Liver (tissue), 8 donors: ENCODE measurements at regions not wholly inside any gene's neighbourhood (a gene's known extent, or its start where the extent isn't known, plus 50 kb on each side); places are given as distances from the start of the nearest gene placed in this dataset.
"Not testable (repeated sequence)": the region's sequence is repeated elsewhere in the genome, so short reads cannot be mapped to it uniquely, and the experiment has no call there.

Experiments used
- DNase-seq: peaks from one replicate; pipeline ENCODE4 v3.0.0-alpha.2; 2017; ENCODE audit warnings: low spot score
- H3K27ac ChIP-seq, 2 donors: one replicate each; pipeline ENCODE4 v1.7.0; 2013; ENCODE audit warnings: inconsistent platforms in 2 of 2, low read length in 2 of 2, control low read depth in 1 of 2, low read depth in 1 of 2, mild to moderate bottlenecking in 1 of 2
- H3K27me3 ChIP-seq, 4 donors: one replicate each; pipeline versions ENCODE4 v1.6.1 to v1.7.0; 2013; ENCODE audit warnings: low read length in 3 of 4, inconsistent platforms in 1 of 4, mild to moderate bottlenecking in 1 of 4, moderate library complexity in 1 of 4; ENCODE audit not compliant: control insufficient read depth in 4 of 4, insufficient read depth in 4 of 4
- H3K36me3 ChIP-seq, 4 donors: one replicate each; pipeline versions ENCODE4 v1.6.1 to v1.7.0; 2013; ENCODE audit warnings: low read length in 3 of 4, mild to moderate bottlenecking in 3 of 4, low read depth in 1 of 4, moderate library complexity in 1 of 4; ENCODE audit not compliant: control insufficient read depth in 4 of 4, insufficient read depth in 3 of 4
- H3K4me1 ChIP-seq, 4 donors: one replicate each; pipeline versions ENCODE4 v1.6.1 to v1.7.0; 2013; ENCODE audit warnings: low read length in 3 of 4, mild to moderate bottlenecking in 3 of 4, moderate library complexity in 1 of 4; ENCODE audit not compliant: control insufficient read depth in 4 of 4, insufficient read depth in 4 of 4
- H3K4me3 ChIP-seq, 3 donors: one replicate each; pipeline versions ENCODE4 v1.6.1 to v1.7.0; 2013; ENCODE audit warnings: low read length in 3 of 3, control low read depth in 1 of 3, low read depth in 1 of 3, mild to moderate bottlenecking in 1 of 3
- H3K9ac ChIP-seq, 2 donors: one replicate each; pipeline ENCODE4 v1.7.0; 2013; ENCODE audit warnings: low read length in 2 of 2, mild to moderate bottlenecking in 2 of 2, moderate library complexity in 2 of 2, control low read depth in 1 of 2, low read depth in 1 of 2
- H3K9me3 ChIP-seq, 4 donors: one replicate each; pipeline versions ENCODE4 v1.6.1 to v1.7.0; 2013; ENCODE audit warnings: low read length in 3 of 4; ENCODE audit not compliant: control insufficient read depth in 4 of 4
- CTCF ChIP-seq: fragments of 150-350 bp; IDR thresholded peaks from 2 replicates; pipeline ENCODE4 v1.5.1; 2017; ENCODE audit warnings: improper control_type of control experiment, low read depth, low read length; ENCODE audit not compliant: missing input control
- EGR1 ChIP-seq, 2 donors: IDR thresholded peaks; 2 replicates each; pipeline ENCODE4 v1.6.1; 2016 to 2018; ENCODE audit warnings: antibody characterized with exemption in 2 of 2, low read depth in 2 of 2
- FOXA1 ChIP-seq: IDR thresholded peaks from 2 replicates; pipeline ENCODE4 v1.6.1; 2016; ENCODE audit warnings: antibody characterized with exemption
- FOXA2 ChIP-seq: IDR thresholded peaks from 2 replicates; pipeline ENCODE4 v1.6.1; 2016; ENCODE audit warnings: antibody characterized with exemption
- GABPA ChIP-seq, 2 donors: IDR thresholded peaks in 1 of 2; conservative IDR thresholded peaks in 1 of 2; 2 replicates each; pipeline ENCODE4 v1.6.1; 2016; ENCODE audit warnings: antibody characterized with exemption in 2 of 2, mild to moderate bottlenecking in 1 of 2, moderate library complexity in 1 of 2
- HNF4A ChIP-seq, 2 donors: conservative IDR thresholded peaks; 2 replicates each; pipeline ENCODE4 v1.6.1; 2016; ENCODE audit warnings: antibody characterized with exemption in 2 of 2, mild to moderate bottlenecking in 2 of 2
- HNF4G ChIP-seq: IDR thresholded peaks from 2 replicates; pipeline ENCODE4 v1.6.1; 2016; ENCODE audit warnings: antibody characterized with exemption
- JUND ChIP-seq, 2 donors: IDR thresholded peaks; 2 replicates each; pipeline ENCODE4 v1.6.1; 2016; ENCODE audit warnings: antibody characterized with exemption in 2 of 2
- MAX ChIP-seq: IDR thresholded peaks from 2 replicates; pipeline ENCODE4 v1.6.1; 2016; ENCODE audit warnings: antibody characterized with exemption
- NR2F2 ChIP-seq: IDR thresholded peaks from 2 replicates; pipeline ENCODE4 v1.6.1; 2016; ENCODE audit warnings: antibody characterized with exemption
- RAD21 ChIP-seq, 2 donors: IDR thresholded peaks; 2 replicates each; pipeline ENCODE4 v1.6.1; 2016; ENCODE audit warnings: antibody characterized with exemption in 2 of 2, mild to moderate bottlenecking in 2 of 2
- RXRA ChIP-seq, 2 donors: IDR thresholded peaks; 2 replicates each; pipeline ENCODE4 v1.6.1; 2017 to 2018; ENCODE audit warnings: antibody characterized with exemption in 2 of 2, mild to moderate bottlenecking in 1 of 2
- SP1 ChIP-seq: IDR thresholded peaks from 2 replicates; pipeline ENCODE4 v1.6.1; 2018; ENCODE audit warnings: antibody characterized with exemption, mild to moderate bottlenecking
- YY1 ChIP-seq: IDR thresholded peaks from 2 replicates; pipeline ENCODE4 v1.6.1; 2016; ENCODE audit warnings: antibody characterized with exemption, mild to moderate bottlenecking
- WGBS: extraction: QIAGEN DNeasy Blood & Tissue Kit; methylation state at CpG from one replicate; pipeline ENCODE4 v1.1.7; 2013; 5-methylcytosine and 5-hydroxymethylcytosine counted together
- TF ChIP-seq, protein P1 (sequence below): IDR thresholded peaks from 2 replicates; pipeline ENCODE4 v1.6.1; 2016; ENCODE audit warnings: antibody characterized with exemption
- TF ChIP-seq, protein P2 (sequence below): IDR thresholded peaks from 2 replicates; pipeline ENCODE4 v1.6.1; 2016; ENCODE audit warnings: antibody characterized with exemption
- TF ChIP-seq, protein P3 (sequence below): IDR thresholded peaks from 2 replicates; pipeline ENCODE4 v1.6.1; 2016; ENCODE audit warnings: antibody characterized with exemption, mild to moderate bottlenecking
- donor health status: healthy.
- donor health status: healthy.
- donor health status: healthy.
- donor health status: healthy.
- donor health status: healthy.

GRCh38 chr4:28279249-28279648 lies 1418.6 kb downstream of the STIM2 start:
- H3K27ac ChIP-seq = no peak overlapping the region
- H3K9me3 ChIP-seq = no peaks in the 10 kb centered on the region
- no peak for TF ChIP-seq FOXA2
- H3K9ac ChIP-seq = no peak overlapping the region
- no peak for DNase-seq
- H3K4me1 ChIP-seq = no peaks in the 10 kb centered on the region
- no peaks in the 10 kb centered on the region for H3K27me3 ChIP-seq
- H3K4me3 ChIP-seq = no peak overlapping the region
- no peaks in the 10 kb centered on the region for H3K36me3 ChIP-seq
- WGBS = 85% methylated on average over 2 of the region's 2 CpGs

DNA sequence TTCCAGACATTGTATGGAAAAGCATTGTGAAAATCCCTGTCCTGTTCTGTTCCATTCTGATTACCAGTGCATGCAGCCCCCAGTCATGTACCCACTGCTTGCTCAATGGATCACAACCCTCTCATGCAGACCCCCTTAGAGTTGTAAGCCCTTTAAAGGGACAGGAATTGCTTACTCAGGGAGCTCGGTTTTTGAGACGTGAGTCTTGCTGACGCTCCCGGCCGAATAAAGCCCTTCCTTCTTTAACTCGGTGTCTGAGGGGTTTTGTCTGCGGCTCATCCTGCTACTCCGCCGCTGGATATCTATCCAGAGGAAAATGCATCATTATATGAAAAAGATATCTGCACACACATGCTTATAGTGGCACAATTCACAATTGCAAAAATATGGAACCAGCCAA lies 1425.6 kb downstream of the STIM2 start:
- not testable (repeated sequence) for H3K4me3 ChIP-seq, H3K9me3 ChIP-seq, H3K9ac ChIP-seq, H3K4me1 ChIP-seq, H3K36me3 ChIP-seq, H3K27ac ChIP-seq, H3K27me3 ChIP-seq, DNase-seq
- 96% methylated on average over 9 of the region's 9 CpGs for WGBS

DNA sequence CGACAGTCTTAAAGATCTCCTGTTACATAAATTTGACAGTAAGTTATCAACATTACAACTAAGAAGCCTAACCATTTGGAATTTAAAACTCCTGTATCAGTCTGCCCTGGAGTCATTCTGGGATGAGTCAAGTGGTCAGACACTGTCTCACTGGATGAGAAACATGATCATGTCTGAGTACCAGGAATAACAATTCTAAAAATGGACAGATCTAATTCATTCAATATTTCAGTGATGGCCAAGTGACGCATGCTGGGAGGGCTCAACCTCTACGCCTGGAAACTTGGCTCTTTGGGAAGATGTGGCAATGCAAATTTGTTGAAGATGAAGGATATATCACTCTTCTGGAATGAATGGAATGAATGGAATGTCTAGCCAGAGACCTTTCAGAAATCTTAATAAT lies 1427.2 kb downstream of the STIM2 start:
- Histone ChIP-seq H3K36me3 (no peaks in the 10 kb centered on the region), H3K27me3 (no peaks in the 10 kb centered on the region), H3K9ac (no peak overlapping the region), H3K9me3 (peaks cover 0 to 2% (median 0%) of the 10 kb centered on the region in 4 donors), H3K4me3 (no peak overlapping the region), H3K4me1 (no peaks in the 10 kb centered on the region), H3K27ac (no peak overlapping the region)
- DNase-seq = no peak
- 77% methylated on average over 3 of the region's 3 CpGs for WGBS
- no peak for TF ChIP-seq MAX
- no peak for TF ChIP-seq RAD21 (IDR thresholded peaks at IDR 0.05)
- no peak for TF ChIP-seq GABPA (IDR thresholded peaks at IDR 0.05 in 1 of 2, conservative IDR thresholded peaks at IDR 0.05 in 1 of 2)
- TF ChIP-seq RXRA (IDR thresholded peaks at IDR 0.05) = no peak
- no peak for TF ChIP-seq HNF4A (conservative IDR thresholded peaks at IDR 0.05)
- no peak for TF ChIP-seq EGR1 (IDR thresholded peaks at IDR 0.05; ENCODE audit: low read depth in 2 of 2)
- TF ChIP-seq JUND (IDR thresholded peaks at IDR 0.05) = no peak
- TF ChIP-seq SP1 = no peak
- no peak for TF ChIP-seq YY1
- no peak for TF ChIP-seq HNF4G

DNA sequence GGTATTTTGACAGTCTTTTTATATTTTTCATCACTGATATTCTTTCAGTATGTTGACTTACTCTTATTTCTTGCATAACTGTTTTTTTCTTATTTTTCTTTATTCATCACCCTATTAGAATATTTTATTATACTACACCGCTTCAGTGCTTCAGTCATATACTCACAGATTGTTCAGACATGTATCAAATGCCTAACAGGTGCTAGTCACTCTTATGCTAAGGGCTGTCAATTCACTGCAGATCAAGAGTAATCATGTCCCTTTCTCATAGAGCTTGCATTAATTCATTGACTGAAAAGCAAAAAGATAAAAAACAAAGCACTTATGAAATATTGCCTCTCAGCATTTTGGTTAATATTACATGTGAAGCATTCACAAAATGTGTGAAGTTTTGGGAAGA lies 1435.6 kb downstream of the STIM2 start:
- DNase-seq = no peak
- 86% methylated on average over 1 of the region's 1 CpG for WGBS

More for the DNA sequence above, 1435.6 kb downstream of the STIM2 start:
- no peaks in the 10 kb centered on the region for H3K27me3 ChIP-seq
- TF ChIP-seq, protein P1, sequence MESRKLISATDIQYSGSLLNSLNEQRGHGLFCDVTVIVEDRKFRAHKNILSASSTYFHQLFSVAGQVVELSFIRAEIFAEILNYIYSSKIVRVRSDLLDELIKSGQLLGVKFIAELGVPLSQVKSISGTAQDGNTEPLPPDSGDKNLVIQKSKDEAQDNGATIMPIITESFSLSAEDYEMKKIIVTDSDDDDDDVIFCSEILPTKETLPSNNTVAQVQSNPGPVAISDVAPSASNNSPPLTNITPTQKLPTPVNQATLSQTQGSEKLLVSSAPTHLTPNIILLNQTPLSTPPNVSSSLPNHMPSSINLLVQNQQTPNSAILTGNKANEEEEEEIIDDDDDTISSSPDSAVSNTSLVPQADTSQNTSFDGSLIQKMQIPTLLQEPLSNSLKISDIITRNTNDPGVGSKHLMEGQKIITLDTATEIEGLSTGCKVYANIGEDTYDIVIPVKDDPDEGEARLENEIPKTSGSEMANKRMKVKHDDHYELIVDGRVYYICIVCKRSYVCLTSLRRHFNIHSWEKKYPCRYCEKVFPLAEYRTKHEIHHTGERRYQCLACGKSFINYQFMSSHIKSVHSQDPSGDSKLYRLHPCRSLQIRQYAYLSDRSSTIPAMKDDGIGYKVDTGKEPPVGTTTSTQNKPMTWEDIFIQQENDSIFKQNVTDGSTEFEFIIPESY = no peak
- TF ChIP-seq, protein P2, sequence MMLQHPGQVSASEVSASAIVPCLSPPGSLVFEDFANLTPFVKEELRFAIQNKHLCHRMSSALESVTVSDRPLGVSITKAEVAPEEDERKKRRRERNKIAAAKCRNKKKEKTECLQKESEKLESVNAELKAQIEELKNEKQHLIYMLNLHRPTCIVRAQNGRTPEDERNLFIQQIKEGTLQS = no peak
- TF ChIP-seq, protein P3, sequence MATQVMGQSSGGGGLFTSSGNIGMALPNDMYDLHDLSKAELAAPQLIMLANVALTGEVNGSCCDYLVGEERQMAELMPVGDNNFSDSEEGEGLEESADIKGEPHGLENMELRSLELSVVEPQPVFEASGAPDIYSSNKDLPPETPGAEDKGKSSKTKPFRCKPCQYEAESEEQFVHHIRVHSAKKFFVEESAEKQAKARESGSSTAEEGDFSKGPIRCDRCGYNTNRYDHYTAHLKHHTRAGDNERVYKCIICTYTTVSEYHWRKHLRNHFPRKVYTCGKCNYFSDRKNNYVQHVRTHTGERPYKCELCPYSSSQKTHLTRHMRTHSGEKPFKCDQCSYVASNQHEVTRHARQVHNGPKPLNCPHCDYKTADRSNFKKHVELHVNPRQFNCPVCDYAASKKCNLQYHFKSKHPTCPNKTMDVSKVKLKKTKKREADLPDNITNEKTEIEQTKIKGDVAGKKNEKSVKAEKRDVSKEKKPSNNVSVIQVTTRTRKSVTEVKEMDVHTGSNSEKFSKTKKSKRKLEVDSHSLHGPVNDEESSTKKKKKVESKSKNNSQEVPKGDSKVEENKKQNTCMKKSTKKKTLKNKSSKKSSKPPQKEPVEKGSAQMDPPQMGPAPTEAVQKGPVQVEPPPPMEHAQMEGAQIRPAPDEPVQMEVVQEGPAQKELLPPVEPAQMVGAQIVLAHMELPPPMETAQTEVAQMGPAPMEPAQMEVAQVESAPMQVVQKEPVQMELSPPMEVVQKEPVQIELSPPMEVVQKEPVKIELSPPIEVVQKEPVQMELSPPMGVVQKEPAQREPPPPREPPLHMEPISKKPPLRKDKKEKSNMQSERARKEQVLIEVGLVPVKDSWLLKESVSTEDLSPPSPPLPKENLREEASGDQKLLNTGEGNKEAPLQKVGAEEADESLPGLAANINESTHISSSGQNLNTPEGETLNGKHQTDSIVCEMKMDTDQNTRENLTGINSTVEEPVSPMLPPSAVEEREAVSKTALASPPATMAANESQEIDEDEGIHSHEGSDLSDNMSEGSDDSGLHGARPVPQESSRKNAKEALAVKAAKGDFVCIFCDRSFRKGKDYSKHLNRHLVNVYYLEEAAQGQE = no peak
- TF ChIP-seq JUND (IDR thresholded peaks at IDR 0.05) = no peak
- no peak for TF ChIP-seq FOXA1
- no peak for TF ChIP-seq YY1
- no peak for TF ChIP-seq CTCF
- no peak for TF ChIP-seq NR2F2
- no peak for TF ChIP-seq MAX
- TF ChIP-seq HNF4G = no peak
- no peak for TF ChIP-seq EGR1 (IDR thresholded peaks at IDR 0.05; ENCODE audit: low read depth in 2 of 2)
- TF ChIP-seq RAD21 (IDR thresholded peaks at IDR 0.05) = no peak
- TF ChIP-seq SP1 = no peak
- no peak for TF ChIP-seq HNF4A (conservative IDR thresholded peaks at IDR 0.05)
- no peaks in the 10 kb centered on the region for H3K9me3 ChIP-seq
- H3K4me3 ChIP-seq = no peak overlapping the region
- no peak overlapping the region for H3K9ac ChIP-seq
- H3K4me1 ChIP-seq = no peaks in the 10 kb centered on the region
- no peaks in the 10 kb centered on the region for H3K36me3 ChIP-seq
- H3K27ac ChIP-seq = no peak overlapping the region
